T-helper 2 cell treated with Interferon-gamma antibody and Interleukin-4, amounts not matched to agents 100 ng/mL and 5 ng/mL, for 36 hours (primary cell): ENCODE measurements at regions not wholly inside any gene's neighbourhood (a gene's known extent, or its start where the extent isn't known, plus 50 kb on each side); places are given as distances from the start of the nearest gene placed in this dataset.
"Not testable (repeated sequence)": the region's sequence is repeated elsewhere in the genome, so short reads cannot be mapped to it uniquely, and the experiment has no call there.

Experiments used
- intact Hi-C: fragments of 100-400 bp; cut with micrococcal nuclease; formaldehyde crosslinking; loops from one replicate; pipeline ENCODE4 v1.15.1; 2023

DNA sequence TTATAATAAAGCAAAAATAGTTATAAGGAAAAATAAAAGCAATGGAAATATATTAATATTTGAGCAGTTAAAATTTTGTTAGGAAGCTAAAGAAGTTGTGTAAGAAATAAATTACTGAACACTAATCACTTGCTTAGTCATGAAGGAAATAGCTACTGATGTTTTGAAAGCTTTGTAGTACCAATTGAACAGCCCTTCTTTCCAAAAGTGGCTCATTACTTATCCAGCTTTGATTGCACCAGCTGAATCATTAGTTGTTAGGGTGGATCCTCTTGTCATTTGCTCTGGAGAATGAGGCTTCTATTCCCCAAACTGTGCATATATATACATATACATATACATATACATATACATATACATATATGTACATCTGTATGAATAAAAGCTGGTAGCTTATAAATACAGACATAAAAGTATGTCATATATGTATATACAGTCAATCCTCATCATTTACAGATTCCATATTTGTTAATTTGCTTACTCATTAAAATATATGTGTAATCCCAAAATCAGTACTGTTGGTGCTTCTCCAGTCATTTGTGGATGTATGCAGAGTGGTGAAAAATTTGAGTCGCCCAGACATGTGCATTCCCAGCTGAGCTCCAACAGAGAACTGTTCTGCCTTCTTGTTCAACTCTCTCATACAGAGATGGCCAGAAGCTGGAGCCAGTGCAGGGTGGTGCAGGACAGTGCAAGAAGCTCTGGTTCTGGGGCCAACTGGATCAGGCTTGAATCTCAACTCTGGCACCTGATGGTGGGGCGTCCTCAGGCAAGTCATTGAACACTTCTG, 214.1 kb downstream of the RPAP3 start:
- intact Hi-C loops: no loop called here

DNA sequence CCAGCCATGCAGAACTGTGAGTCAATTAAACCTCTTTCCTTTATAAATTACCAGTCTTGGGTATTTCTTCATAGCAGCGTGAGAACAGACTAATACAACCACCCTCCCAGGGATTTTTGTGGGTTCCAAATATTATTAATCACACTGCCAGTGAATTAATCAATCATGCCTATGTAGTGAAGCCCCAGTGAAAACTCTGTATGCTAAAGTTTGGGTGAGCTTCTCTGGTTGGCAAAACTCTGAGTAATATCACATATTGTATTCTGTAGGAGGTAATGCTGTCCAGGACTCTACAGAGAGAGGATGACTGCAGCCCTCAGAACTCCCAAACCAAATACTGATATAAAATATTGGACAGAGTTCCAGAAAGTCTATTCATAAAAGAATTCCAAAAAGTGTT, 216.9 kb downstream of the RPAP3 start:
- intact Hi-C loops: no loop called here

DNA sequence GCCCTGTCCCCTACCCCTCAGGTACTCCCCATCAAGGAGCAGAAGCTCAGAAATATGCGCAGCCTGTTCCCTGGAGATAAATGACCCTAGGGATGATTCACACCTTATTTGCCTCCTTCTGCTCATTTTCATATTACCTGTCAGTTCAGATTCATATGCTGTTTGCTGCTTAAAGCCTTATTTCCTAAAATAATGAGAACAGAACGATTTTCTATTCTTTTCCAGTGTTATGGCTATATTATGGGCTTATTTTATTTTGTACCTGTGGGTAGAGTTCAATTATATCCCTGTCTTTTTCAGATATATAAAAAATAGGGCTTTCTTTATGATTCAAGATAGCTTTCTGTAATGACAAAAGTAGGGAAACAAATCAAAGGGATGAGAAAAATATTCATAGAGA, 224.8 kb downstream of the RPAP3 start:
- intact Hi-C loops: no loop called here

DNA sequence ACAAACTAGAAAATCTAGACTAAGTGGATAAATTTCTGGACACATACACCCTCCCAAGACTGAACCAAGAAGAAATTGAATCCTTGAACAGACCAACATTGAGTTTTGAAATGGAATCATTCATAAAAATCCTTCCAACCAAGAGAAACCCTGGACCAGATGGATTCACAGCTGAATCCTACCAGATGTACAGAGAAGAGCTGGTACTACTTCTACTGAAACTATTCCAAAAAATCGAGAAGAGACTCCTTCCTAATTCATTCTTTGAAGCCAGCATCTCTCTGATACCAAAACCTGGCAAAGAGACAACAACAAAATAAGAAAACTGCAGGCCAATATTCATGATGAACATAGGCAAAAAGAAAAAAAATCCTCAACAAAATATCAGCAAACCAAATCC, 227.4 kb downstream of the RPAP3 start:
- intact Hi-C loops: no loop called here

DNA sequence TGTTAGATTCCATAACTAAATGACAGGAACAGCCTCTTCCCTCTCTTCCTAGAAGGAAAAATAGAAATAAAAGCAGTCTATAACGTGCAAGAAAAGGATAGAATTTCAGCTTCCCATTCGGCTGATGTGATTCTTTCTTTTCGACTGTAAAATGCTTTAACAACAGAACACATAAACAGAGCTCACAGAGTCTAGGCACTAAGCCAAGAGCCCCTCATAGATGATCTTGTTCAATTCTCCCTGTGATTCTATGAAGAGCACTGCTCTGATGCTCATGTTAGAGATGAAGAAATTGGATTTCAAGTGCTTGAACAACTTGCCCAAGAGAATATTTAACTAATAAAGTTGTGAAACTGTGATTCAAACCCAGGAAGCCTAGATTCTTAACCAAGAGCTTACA, 232.7 kb downstream of the RPAP3 start:
- intact Hi-C loops: no loop called here

DNA sequence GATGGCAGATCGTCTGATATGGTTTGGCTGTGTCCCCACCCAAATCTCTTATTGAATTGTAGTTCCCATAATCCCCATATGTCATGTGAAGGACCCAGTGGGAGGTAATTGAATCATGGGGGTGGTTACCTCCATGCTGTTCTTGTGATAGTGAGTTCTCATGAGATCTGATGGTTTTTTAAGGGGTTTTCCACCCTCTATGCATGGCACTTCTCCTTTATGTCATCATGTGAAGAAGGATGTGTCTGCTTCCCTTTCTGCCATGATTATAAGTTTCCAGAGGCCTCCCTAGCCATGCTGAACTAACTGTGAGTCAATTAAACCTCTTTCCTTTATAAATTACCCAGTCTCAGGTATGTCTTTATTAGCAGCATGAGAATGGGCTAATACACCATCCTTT, 235.5 kb downstream of the RPAP3 start:
- intact Hi-C loops: not testable (repeated sequence)

DNA sequence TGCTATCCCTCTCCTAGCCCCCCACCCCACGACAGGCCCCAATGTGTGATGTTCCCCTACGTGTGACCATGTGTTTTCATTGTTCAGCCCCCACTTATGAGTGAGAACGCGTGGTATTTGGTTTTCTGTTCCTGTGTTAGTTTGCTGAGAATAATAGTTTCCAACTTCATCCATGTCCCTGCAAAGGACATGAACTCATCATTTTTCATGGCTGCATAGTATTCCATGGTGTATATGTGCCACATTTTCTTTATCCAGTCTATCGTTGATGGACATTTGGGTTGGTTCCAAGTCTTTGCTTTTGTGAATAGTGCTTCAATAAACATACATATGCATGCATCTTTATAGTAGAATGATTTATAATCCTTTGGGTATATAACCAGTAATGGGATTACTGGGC, 241.9 kb downstream of the RPAP3 start:
- intact Hi-C loops: not testable (repeated sequence)

DNA sequence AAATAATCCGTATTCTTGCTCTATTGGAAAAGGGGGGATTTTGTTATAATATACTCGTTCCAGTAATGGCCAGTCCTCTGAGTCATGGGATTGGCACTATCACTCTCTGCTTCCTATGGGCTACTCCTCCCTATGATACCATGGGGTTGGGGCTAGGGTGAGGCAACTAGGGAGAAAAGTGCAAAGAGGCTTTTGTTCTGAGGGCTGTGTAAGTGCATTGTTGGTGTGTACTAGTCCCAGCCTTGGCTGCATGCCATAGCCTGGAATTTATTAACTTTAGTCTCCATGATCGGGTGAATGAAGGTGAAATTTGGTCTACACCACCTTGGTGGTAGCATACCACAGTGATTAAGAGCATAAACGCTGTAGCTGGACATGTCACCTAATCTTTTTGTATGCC, 247.6 kb downstream of the RPAP3 start:
- intact Hi-C loops: no loop called here

DNA sequence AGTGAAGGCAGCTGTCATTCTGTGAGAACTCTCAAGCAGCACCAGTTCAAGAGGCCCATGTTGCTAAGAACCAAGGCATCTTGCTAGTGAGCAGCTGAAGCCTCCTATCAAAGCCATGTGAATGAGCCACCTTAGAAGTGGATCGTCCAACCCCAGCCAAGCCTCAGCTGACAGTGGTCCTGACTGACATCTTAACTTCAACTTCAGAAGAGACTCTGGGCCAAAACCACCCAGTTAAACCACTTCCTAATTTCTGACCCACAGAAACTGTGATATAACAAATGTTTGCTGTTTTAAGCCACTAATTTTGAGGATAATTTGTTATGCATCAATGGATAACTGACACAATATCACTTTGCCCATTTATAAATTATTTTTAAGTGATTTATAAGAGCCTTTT, 256.0 kb downstream of the RPAP3 start:
- intact Hi-C loops: no loop called here

DNA sequence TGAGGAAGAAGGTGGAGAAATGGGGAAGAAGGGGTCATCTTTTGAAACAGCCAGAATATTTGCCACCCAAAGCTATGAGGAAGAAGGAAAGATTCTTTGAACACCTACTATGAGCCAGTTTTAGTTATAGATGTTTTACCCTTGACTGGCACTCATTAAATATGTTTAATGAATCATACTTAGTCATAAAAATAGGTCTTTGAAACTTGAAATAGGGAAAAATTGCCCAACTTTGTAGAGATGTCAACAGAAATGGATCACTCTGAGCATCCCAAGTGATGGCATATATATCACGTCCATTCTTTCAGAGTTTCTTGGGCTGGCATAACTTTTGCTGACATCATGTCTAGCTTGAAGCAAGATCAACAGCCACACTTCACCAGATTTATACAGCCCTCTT, 263.5 kb downstream of the RPAP3 start:
- intact Hi-C loops: no loop called here

DNA sequence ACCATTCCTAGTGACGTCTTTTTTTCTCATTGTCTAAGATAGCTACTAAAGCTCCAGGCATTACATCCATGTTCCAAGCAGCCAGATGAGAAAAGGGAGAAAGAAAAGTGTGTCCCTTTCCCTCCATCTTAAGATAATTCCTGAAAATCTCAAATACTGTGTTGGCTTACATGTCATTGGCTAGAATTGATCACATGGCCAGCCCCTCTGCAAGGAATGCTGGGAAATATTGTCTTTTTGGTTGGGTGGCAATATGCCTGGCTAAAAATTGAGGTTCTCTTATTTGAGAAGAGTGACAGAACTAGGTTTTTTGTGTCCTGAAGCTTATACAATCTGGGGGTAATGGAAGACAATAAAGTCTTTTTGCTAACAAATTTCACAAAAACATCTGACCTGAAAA, 264.3 kb downstream of the RPAP3 start:
- intact Hi-C loops: no loop called here

DNA sequence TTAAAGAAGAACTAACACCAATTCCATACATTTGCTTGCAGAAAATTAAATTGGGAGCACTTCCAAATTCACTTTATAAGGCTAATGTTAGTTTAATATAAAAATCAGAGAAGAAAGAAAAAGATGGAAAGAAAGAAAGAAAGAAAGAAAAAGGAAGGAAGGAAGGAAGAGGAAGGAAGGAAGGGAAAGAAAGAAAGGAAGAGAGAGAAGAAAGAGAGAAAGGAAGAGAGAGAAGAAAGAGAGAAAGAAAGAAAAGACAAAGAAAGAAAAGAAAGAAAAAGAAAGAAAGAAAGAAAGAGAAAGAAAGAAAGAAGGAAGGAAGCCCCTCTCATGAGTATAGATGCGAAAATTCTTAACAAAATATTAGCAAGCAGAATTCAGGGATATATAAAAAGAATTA, 267.7 kb downstream of the RPAP3 start:
- intact Hi-C loops: no loop called here

DNA sequence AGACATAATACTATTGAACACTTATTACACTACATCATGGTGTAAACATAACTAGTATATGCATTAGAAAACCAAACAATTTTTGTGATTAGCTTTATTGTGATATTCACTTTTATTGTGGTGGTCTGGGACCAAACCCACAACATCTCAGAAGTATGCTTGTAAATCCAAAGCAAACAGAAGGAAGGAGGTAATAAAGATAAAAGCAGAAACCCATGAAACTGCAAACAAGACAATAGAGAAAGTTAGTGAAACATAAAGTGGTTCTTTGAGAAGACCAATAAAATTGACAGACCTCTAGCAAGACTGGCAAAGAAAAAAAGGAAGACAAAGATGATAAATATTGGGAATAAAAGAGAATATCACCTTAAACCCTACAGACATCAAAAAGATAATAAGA, 268.3 kb downstream of the RPAP3 start:
- intact Hi-C loops: no loop called here

DNA sequence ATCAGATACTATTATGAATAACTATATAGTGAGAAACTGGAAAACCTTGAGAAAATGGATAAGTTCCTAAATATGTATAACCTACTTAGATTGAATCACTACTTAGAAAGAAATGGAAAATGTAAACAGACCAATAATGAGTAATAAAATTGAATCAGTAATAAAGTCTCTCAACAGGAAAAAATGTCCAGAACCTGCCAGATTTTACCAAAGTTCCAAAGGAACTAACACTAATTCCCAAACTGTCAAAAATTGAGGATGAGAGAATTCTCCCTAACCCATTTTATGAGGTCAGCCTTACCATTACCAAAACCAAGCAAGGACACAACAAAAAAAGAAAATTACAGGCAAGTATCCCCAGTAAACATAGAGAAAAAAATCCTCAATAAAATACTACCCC, 272.0 kb downstream of the RPAP3 start:
- intact Hi-C loops: no loop called here

DNA sequence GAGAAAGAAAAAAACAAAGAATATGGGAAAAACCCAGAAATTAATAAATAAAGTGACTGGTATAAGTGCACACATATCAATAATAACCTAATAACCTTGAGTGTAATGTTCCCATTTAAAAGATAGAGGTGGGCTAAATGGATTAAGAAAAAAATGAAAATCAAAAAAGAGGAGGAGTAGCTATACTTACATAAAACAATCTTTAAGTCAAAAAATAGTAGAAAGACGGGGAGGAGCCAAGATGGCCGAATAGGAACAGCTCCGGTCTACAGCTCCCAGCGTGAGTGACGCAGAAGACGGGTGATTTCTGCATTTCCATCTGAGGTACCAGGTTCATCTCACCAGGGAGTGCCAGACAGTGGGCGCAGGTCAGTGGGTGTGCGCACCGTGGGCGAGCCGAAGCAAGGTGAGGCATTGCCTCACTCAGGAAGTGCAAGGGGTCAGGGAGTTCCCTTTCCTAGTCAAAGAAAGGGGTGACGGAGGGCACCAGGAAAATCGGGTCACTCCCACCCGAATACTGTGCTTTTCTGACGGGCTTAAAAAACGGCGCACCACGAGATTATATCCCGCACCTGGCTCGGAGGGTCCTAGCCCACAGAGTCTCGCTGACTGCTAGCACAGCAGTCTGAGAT, 279.0 kb downstream of the RPAP3 start:
- intact Hi-C loops: not testable (repeated sequence)

DNA sequence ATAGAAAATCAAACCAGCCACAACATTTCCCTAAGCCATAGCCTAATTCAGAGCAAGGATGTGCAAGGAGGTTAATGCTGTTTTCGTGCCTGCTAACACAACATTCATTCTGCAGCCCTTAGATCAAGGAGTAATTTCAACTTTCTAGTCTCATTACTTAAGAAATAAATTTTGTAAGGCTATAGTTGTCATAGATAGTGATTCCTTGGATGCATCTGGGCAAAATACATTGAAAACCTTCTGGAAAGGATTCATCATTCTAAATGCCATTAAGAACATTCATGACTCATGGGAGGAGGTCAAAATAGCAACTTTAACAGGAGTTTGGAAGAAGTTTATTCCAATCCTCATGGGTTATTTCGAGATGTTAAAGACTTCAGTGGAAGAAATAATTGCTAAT, 283.2 kb downstream of the RPAP3 start:
- intact Hi-C loops: no loop called here

DNA sequence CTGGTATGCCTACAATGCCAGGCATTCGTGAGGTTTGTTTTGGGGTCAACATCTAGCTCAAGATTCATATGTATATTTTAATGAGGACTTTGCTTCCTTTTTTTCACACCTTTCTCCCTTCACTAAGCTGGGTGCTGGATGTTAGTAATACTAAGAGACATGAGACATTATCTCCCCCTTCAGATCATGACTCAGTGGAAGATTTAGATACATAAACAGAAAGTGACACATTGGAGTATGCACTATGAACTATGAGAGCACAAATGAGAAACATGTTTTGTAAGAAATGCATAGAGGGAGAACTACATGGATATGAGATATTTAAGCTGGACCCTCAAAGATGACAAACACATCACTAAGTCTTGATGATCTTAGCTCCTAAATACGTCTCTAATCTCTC, 286.3 kb downstream of the RPAP3 start:
- intact Hi-C loops: no loop called here

DNA sequence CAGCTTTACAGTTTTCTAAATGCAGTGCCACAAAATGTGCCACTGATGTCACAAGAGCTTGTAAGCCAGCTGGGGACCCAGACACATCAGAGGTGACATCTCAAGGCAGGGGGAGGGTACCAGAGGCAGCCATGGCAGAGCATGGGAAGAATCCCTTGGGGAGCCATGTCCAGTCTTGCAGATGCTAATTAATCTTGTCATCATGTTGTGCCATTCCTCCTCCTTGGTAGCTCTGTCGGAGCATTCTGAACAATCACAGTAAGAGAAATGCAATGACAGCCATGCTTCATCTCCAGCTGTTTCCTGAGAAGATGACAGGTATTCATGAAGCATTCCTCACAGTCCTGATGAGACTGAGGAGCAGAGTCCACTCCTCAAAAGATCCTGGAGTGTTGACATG, 287.9 kb downstream of the RPAP3 start:
- intact Hi-C loops: no loop called here

DNA sequence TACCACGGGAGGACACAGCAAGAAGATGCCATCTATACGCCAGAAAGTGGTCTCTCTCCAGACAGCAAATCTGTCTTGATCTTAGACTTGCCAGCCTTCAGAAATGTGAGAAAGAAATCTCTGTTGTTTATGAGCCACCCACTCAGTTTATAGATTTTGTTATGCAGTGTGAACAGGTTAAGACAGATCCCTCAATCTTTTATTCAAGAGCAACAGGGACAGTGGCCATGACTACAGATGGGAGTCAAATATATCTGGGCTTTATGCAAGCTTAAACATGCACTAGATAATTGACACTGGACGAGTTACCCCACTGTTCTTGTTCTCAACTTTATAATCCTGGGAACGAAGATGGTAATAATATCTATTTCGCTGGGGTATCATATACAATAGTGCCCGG, 288.7 kb downstream of the RPAP3 start:
- intact Hi-C loops: no loop called here

DNA sequence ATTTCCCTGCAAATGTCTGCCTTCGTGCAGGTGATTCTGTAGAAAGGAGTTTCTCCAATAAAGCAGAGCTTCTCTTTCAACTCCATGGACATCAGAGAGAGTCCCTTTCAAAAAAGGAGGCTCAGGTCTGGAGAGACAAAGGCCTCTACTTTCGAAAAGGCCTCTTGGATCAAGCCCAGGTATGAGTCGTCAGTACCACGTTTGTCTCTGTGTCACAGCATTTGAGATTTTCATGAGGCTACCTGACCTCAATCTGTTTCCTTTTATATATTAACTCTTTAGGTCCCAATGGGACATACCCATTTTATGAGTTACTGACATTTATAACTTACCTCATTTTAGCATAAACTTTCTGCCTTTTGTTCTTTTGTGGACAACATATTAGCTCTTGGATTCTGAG, 290.8 kb downstream of the RPAP3 start:
- intact Hi-C loops: no loop called here

DNA sequence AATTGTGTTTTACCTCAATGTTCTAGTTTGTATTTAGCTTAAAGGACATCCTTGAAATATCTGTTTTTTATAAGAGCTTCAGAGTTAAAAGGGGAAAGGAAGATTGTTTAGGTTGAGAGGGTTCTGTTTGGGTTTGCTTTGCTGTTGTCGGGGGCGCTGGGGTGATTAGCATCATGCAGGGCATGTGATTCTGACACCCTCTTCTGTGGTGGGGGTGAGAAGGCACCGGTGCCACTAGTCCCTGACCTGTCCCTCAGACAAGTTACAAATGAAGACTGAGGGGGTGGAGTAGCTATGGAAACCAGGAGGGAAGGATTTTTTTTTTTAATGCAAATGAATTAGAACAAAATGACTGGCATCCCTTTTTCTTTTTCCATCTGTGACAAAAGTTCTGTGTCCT, 291.3 kb downstream of the RPAP3 start:
- intact Hi-C loops: no loop called here

DNA sequence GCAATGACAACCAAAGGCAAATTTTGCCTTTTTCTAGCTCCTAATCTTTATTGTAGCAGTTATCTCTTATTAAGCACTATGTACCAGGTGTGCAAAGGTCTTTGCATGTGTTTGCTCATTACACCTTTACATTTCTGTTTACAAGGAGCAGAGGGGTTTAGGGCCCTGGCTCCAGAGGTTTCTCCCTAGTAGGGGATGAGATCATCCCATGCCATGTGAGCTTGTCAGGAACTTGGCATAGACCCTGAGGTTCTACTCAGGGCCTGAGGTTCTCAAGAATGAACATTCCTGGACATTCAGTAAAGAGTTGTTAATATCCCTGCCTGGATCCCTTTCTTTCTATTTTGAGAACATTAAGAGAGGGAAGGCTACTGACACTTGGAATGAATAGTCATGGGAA, 292.0 kb downstream of the RPAP3 start:
- intact Hi-C loops: no loop called here

DNA sequence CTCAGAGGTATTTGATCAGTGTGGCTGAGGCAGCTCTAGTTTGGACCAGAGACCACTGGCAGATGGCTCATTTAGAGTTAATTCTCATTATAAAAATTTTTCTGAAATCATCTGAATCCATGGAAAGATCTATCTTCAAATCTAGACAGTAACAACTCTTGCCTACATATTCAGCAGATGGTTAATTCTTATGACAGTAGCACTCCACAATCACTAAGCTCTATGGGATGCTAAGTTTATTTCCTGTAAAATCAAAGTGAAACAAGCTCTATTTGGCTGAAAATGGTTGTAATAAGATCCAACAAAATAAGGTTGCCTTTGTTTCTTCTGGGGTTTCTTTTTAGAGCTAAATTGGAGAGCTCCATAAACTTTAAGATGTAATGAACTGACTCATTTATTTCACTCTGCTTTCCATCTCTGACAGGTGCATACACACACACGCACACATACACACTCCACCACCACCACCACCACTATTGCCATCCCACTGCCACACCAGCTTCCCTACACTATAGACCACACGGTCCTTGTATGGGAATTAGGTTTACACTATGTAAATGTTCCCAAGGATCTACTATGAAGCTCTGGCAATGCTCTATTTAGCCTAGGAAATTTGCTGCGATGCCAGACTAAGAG, 293.1 kb downstream of the RPAP3 start:
- intact Hi-C loops: no loop called here
